Osteoblast (primary cell): ENCODE measurements at regions not wholly inside any gene's neighbourhood (a gene's known extent, or its start where the extent isn't known, plus 50 kb on each side); places are given as distances from the start of the nearest gene placed in this dataset.

Experiments used
- DNase-seq: peaks from one replicate; pipeline ENCODE4 v3.0.0; 2011; ENCODE audit warnings: low spot score, mixed read lengths; ENCODE audit not compliant: insufficient read length; ENCODE audit errors: missing footprints
- H2AFZ ChIP-seq: 2 replicates; pipeline ENCODE4 v1.6.0; 2011; ENCODE audit warnings: mild to moderate bottlenecking, low read length
- H3K27ac ChIP-seq: 2 replicates; pipeline ENCODE4 v1.5.1; 2011; ENCODE audit warnings: mild to moderate bottlenecking, low read depth, low read length, moderate library complexity
- H3K27me3 ChIP-seq: 2 replicates; pipeline ENCODE4 v1.6.0; 2012; ENCODE audit warnings: mild to moderate bottlenecking, control low read depth, inconsistent platforms, low read length, moderate library complexity; ENCODE audit not compliant: insufficient read depth
- H3K36me3 ChIP-seq: 2 replicates; pipeline ENCODE4 v1.5.1; 2011; ENCODE audit warnings: mild to moderate bottlenecking, low read length, control low read depth, moderate library complexity; ENCODE audit not compliant: insufficient read depth
- H3K4me1 ChIP-seq: 2 replicates; pipeline ENCODE4 v1.5.1; 2011; ENCODE audit warnings: mild to moderate bottlenecking, low read length, control low read depth, moderate library complexity; ENCODE audit not compliant: insufficient read depth
- H3K4me2 ChIP-seq: 2 replicates; pipeline ENCODE4 v1.6.0; 2011; ENCODE audit warnings: mild to moderate bottlenecking, low read length; ENCODE audit not compliant: insufficient read depth
- H3K4me3 ChIP-seq: fragments of 200-600 bp; sonication (generic); 3 replicates; pipeline ENCODE4 v1.5.1; 2012; ENCODE audit warnings: mild to moderate bottlenecking, low read length, inconsistent platforms; ENCODE audit not compliant: insufficient read depth
- H3K79me2 ChIP-seq: 2 replicates; pipeline ENCODE4 v1.6.0; 2012; ENCODE audit warnings: mild to moderate bottlenecking, low read length, control low read depth, inconsistent platforms; ENCODE audit not compliant: insufficient read depth
- H3K9me3 ChIP-seq: 2 replicates; pipeline ENCODE4 v1.5.1; 2011; ENCODE audit warnings: low read depth, low read length, control low read depth
- H4K20me1 ChIP-seq: 2 replicates; pipeline ENCODE4 v1.6.0; 2012; ENCODE audit warnings: mild to moderate bottlenecking, low read length, control low read depth; ENCODE audit not compliant: insufficient read depth
- TF ChIP-seq, protein P1 (sequence below): IDR thresholded peaks from 2 replicates; pipeline ENCODE4 v1.5.1; 2011; ENCODE audit warnings: mild to moderate bottlenecking, low read depth, low read length, moderate library complexity; ENCODE audit errors: extremely low read depth

DNA sequence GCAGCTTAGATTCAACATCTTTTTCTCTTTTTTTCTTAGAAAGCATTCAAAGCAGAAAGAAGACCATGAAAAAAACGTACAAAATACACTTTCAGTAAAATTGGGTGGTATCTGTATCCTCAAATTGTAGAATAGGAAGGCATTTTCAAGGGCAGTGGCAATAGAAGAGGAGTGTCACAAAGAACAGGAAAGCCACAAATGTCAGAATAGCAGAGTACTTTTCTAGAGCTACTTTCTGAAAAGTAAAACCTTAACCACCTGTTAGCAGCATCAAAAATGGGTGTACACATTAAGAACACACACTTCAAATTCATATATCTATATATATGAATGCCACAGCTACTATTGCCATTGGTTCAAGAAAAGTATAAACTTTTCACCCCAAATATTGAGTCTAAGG, 412.1 kb upstream of the DCN start:
- Histone ChIP-seq H4K20me1 (no peaks in the 10 kb centered on the region), H3K9me3 (no peaks in the 10 kb centered on the region), H3K79me2 (no peaks in the 10 kb centered on the region), H2AFZ (no peak overlapping the region), H3K4me1 (no peaks in the 10 kb centered on the region), H3K36me3 (no peaks in the 10 kb centered on the region), H3K4me3 (no peak overlapping the region), H3K4me2 (no peak overlapping the region), H3K27ac (no peak overlapping the region), H3K27me3 (no peaks in the 10 kb centered on the region)
- DNase-seq = no peak
- TF ChIP-seq, protein P1, sequence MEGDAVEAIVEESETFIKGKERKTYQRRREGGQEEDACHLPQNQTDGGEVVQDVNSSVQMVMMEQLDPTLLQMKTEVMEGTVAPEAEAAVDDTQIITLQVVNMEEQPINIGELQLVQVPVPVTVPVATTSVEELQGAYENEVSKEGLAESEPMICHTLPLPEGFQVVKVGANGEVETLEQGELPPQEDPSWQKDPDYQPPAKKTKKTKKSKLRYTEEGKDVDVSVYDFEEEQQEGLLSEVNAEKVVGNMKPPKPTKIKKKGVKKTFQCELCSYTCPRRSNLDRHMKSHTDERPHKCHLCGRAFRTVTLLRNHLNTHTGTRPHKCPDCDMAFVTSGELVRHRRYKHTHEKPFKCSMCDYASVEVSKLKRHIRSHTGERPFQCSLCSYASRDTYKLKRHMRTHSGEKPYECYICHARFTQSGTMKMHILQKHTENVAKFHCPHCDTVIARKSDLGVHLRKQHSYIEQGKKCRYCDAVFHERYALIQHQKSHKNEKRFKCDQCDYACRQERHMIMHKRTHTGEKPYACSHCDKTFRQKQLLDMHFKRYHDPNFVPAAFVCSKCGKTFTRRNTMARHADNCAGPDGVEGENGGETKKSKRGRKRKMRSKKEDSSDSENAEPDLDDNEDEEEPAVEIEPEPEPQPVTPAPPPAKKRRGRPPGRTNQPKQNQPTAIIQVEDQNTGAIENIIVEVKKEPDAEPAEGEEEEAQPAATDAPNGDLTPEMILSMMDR = no peak

DNA sequence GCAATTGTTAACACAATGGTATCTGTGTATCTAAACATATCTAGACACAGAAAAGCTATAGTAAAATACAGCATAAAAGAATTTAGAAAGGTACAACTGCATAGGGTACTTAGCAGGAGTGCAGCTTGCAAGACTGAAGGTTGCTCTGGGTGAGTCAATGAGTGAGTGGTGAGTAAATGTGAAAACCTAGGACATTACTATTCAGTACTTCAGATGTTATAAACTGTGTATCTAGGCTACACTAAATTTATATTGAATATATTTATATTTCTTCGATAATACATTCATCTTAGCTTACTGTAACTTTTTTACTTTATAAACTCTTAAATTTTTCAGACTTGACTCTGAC, 409.0 kb upstream of the DCN start:
- H3K4me2 ChIP-seq = no peak overlapping the region
- H3K36me3 ChIP-seq = no peaks in the 10 kb centered on the region
- H3K27ac ChIP-seq = no peak overlapping the region
- H3K79me2 ChIP-seq = no peaks in the 10 kb centered on the region
- no peak overlapping the region for H3K4me3 ChIP-seq
- H3K27me3 ChIP-seq = no peaks in the 10 kb centered on the region
- H3K4me1 ChIP-seq = no peaks in the 10 kb centered on the region
- no peaks in the 10 kb centered on the region for H4K20me1 ChIP-seq
- H3K9me3 ChIP-seq = no peaks in the 10 kb centered on the region
- no peak overlapping the region for H2AFZ ChIP-seq
- no peak for DNase-seq
- TF ChIP-seq, protein P1 = no peak

DNA sequence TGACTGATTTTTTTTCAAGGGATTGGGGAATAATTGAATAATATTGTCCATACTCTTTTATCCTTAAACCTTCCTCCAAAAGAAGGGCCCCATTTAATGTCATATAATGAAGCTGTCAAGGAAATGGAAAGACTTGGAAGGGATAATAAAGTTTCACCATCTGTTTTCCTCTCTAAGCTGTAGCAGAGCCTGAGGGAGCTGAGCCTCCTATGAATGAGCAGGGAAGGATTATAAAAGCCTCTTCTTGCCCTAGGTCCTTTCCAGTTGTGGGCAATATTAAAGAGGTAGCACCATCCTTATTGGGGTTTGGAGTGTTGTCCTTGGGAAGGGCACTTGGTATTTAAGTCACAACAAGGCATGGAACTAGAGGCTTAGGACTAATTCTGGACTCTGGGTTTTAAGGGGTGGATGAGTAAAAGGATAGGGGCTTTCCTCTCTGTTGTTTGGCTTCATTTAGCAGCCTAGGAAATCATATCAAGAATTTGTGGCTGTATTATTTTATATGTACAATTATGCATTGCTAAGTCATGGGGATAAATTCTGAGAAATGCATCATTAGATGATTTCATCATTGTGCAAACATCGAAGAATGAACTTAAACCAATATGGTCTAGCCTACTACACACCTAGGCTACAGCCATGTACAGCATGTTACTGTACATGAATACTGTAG, 408.5 kb upstream of the DCN start:
- no peak overlapping the region for H3K4me2 ChIP-seq
- H3K27me3 ChIP-seq = no peaks in the 10 kb centered on the region
- no peaks in the 10 kb centered on the region for H4K20me1 ChIP-seq
- H3K4me1 ChIP-seq = no peaks in the 10 kb centered on the region
- TF ChIP-seq, protein P1 = no peak
- no peaks in the 10 kb centered on the region for H3K79me2 ChIP-seq
- H3K9me3 ChIP-seq = no peaks in the 10 kb centered on the region
- no peaks in the 10 kb centered on the region for H3K36me3 ChIP-seq
- DNase-seq = no peak
- no peak overlapping the region for H3K4me3 ChIP-seq
- H2AFZ ChIP-seq = no peak overlapping the region
- H3K27ac ChIP-seq = no peak overlapping the region

DNA sequence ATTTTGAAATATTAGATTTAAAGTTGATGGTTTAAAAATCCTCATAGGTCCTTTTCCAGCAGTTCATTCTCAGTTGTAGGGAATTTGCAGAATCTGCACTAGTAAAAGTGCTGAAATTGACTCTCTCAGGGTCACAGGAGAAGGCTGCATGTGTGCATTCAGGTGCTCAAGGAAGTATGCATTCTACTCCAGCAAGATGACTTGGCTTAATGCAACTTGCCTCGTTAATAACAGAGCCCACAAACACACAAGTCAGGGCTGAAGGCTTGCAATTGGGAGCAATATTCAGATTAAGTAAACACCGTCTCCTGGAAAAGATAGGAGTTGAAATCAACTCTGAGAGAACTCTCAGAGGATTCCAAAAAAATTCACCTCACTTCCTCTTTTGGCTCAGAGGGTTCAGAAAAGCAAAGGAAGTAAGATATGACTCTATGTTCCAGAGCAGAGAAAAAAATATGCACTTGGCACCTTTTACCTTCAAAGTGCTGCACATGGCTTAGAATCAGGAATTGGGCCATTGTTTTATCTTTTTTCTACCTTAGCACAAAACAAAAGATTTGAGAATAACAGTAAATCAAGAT, 406.3 kb upstream of the DCN start:
- Histone ChIP-seq H3K27ac (no peak overlapping the region), H3K27me3 (no peaks in the 10 kb centered on the region), H4K20me1 (no peaks in the 10 kb centered on the region), H3K4me2 (no peak overlapping the region), H3K4me1 (no peaks in the 10 kb centered on the region), H3K4me3 (no peak overlapping the region), H3K36me3 (no peaks in the 10 kb centered on the region), H3K9me3 (no peaks in the 10 kb centered on the region), H3K79me2 (no peaks in the 10 kb centered on the region), H2AFZ (no peak overlapping the region)
- TF ChIP-seq, protein P1 = no peak
- no peak for DNase-seq
